ENCODE measurements at regions not wholly inside any gene's neighbourhood (a gene's known extent, or its start where the extent isn't known, plus 50 kb on each side); places are given as distances from the start of the nearest gene placed in this dataset.

GRCh38 chr10:52664629-52665028, 108.0 kb downstream of the MBL2 start:
- Histone ChIP-seq H3K27me3 (no peaks in the 10 kb centered on the region), H3K9me3 (no peaks in the 10 kb centered on the region), H3K36me3 (no peaks in the 10 kb centered on the region), H3K4me3 (no peak overlapping the region), H3K27ac (no peak overlapping the region), H3K4me1 (no peaks in the 10 kb centered on the region)
- ATAC-seq (no peak), DNase-seq (no peak)
- intact Hi-C loops (cut with DNase I; ENCODE audit: low total_unique reads) (no loop called here), in situ Hi-C loops (cut with MboI; ENCODE audit: low sequenced_read_pairs in 4 of 4) (no loop called here)
- TF ChIP-seq CTCF (IDR thresholded peaks at IDR 0.05 in 4 of 5, conservative IDR thresholded peaks at IDR 0.05 in 1 of 5), result no peak
- TF ChIP-seq POLR2A (IDR thresholded peaks at IDR 0.05), result no peak

DNA sequence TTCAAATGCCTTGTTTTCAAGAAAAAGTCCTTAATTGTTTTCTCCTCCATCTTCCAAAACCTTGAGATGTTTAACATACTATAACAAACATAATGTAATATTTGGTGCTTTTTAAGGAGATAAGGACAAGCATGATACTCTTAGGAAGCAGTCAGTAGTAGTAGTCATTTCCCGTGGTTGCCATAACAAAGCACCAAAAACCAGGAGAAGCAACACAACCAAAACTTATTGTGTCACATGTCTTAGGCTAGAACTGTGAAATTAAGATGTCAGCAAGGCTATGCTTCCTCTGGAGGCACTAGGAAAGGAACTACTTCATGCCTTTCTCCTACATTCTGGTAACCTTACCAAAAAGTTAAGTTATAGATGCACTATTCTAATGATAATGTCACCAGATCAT, 106.8 kb downstream of the MBL2 start:
- H3K27ac ChIP-seq, result no peak overlapping the region
- H3K36me3 ChIP-seq, result no peaks in the 10 kb centered on the region
- H3K27me3 ChIP-seq, result no peaks in the 10 kb centered on the region
- ATAC-seq (no peak), DNase-seq (no peak)
- H3K4me1 ChIP-seq, result no peaks in the 10 kb centered on the region
- in situ Hi-C loops (cut with MboI; ENCODE audit: low sequenced_read_pairs in 4 of 4), result no loop called here
- intact Hi-C loops (cut with DNase I; ENCODE audit: low total_unique reads), result no loop called here
- TF ChIP-seq CTCF (IDR thresholded peaks at IDR 0.05 in 4 of 5, conservative IDR thresholded peaks at IDR 0.05 in 1 of 5) (no peak), POLR2A (IDR thresholded peaks at IDR 0.05) (no peak)
- no peak overlapping the region for H3K4me3 ChIP-seq
- H3K9me3 ChIP-seq, result no peaks in the 10 kb centered on the region

DNA sequence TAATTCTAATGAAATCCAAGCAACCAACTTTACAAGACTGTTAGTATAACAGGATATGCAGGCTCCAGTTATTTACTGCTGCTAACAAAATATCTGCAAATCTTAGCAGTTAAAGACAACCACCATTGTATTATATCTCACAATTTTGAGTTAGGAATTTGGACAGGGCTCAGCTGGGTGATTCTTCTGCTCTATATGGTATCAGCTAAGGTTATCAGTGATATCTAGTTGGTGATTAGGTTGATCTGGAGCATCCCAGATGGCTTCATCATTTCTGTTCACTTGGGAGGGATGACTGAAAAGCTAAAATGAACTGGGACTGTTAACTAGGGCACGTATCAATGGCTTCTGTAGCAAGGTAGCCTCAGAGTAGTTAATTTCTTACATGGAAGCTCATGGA, 105.7 kb downstream of the MBL2 start:
- intact Hi-C loops (cut with DNase I; ENCODE audit: low total_unique reads), result no loop called here
- no peaks in the 10 kb centered on the region for H3K36me3 ChIP-seq
- H3K27ac ChIP-seq, result no peak overlapping the region
- no peaks in the 10 kb centered on the region for H3K9me3 ChIP-seq
- H3K4me1 ChIP-seq, result no peaks in the 10 kb centered on the region
- H3K27me3 ChIP-seq, result no peaks in the 10 kb centered on the region
- DNase-seq (no peak), ATAC-seq (no peak)
- TF ChIP-seq CTCF (IDR thresholded peaks at IDR 0.05 in 4 of 5, conservative IDR thresholded peaks at IDR 0.05 in 1 of 5) (no peak), POLR2A (IDR thresholded peaks at IDR 0.05) (no peak)
- H3K4me3 ChIP-seq, result no peak overlapping the region
- in situ Hi-C loops (cut with MboI; ENCODE audit: low sequenced_read_pairs in 4 of 4), result no loop called here

DNA sequence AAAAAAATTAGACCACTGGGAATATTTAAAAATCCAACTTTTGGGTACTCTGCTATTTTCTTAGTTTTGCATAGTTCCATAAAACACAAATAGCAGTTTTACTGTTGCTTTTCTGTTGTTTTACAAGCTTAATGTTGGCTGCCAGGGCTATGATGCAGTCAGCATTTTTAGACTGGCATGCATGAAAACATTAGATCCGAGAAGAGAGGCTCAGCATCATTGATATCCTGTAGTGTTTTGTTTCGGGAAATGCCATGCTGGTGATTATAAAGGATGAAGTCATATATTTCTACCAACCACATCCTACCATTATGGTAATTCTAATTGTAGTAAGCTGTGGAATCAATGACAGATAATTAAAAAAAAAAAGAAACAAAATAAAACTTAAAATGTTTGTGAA, 104.6 kb downstream of the MBL2 start:
- no peaks in the 10 kb centered on the region for H3K9me3 ChIP-seq
- no peaks in the 10 kb centered on the region for H3K4me1 ChIP-seq
- intact Hi-C loops (cut with DNase I; ENCODE audit: low total_unique reads) (no loop called here), in situ Hi-C loops (cut with MboI; ENCODE audit: low sequenced_read_pairs in 4 of 4) (no loop called here)
- no peak for TF ChIP-seq POLR2A (IDR thresholded peaks at IDR 0.05)
- TF ChIP-seq CTCF (IDR thresholded peaks at IDR 0.05 in 4 of 5, conservative IDR thresholded peaks at IDR 0.05 in 1 of 5), result no peak
- H3K4me3 ChIP-seq, result no peak overlapping the region
- H3K36me3 ChIP-seq, result no peaks in the 10 kb centered on the region
- no peaks in the 10 kb centered on the region for H3K27me3 ChIP-seq
- no peak for DNase-seq
- no peak for ATAC-seq
- H3K27ac ChIP-seq, result no peak overlapping the region

DNA sequence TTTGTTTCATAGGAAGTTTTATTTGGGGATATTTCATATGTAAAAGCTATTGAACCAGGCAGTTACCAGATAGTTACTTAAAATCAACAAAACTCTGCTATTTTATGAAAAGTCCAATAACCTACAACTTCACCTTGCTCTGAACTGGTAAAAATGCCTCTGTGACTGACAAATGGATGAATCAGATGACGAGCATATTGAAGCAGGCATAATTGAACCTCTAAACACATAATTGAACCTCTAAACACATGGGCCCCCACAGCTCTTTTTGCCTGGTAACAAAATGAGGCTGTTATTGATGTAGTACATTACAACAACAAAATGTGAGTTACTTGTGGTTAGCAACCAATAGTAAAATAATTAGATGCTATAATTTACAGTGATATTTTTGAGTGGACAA, 99.7 kb downstream of the MBL2 start:
- Histone ChIP-seq H3K27ac (no peak overlapping the region), H3K36me3 (no peaks in the 10 kb centered on the region), H3K4me3 (no peak overlapping the region), H3K4me1 (no peaks in the 10 kb centered on the region), H3K9me3 (no peaks in the 10 kb centered on the region), H3K27me3 (no peaks in the 10 kb centered on the region)
- intact Hi-C loops (cut with DNase I; ENCODE audit: low total_unique reads), result no loop called here
- TF ChIP-seq CTCF (IDR thresholded peaks at IDR 0.05 in 4 of 5, conservative IDR thresholded peaks at IDR 0.05 in 1 of 5) (no peak), POLR2A (IDR thresholded peaks at IDR 0.05) (no peak)
- ATAC-seq (no peak), DNase-seq (no peak)
- in situ Hi-C loops (cut with MboI; ENCODE audit: low sequenced_read_pairs in 4 of 4), result no loop called here
